Adrenal gland (tissue), 9 donors: ENCODE measurements at regions not wholly inside any gene's neighbourhood (a gene's known extent, or its start where the extent isn't known, plus 50 kb on each side); places are given as distances from the start of the nearest gene placed in this dataset.

ENCODE experiments used
- DNase-seq, 7 donors: peaks; one replicate each; pipeline ENCODE4 v3.0.0-alpha.2; 2019 to 2020
- H3K27ac ChIP-seq, 5 donors: fragments of 200-600 bp; sonication (generic) in 4 of 5; 1 replicate in 3 of 5; 2 replicates in 2 of 5; pipeline versions ENCODE4 v1.5.1 to v1.8.0; 2016 to 2020; ENCODE audit warnings: mild to moderate bottlenecking in 1 of 5
- H3K27me3 ChIP-seq: fragments of 200-600 bp; 2 replicates; pipeline ENCODE4 v1.8.0; 2021
- H3K36me3 ChIP-seq, 2 donors: fragments of 200-600 bp; replicated peaks in 1 of 2; 1 replicate in 1 of 2; 2 replicates in 1 of 2; pipeline versions ENCODE4 v1.5.1 to v1.8.0; 2018 to 2022
- H3K4me1 ChIP-seq, 2 donors: fragments of 200-600 bp; replicated peaks in 1 of 2; 1 replicate in 1 of 2; 2 replicates in 1 of 2; pipeline versions ENCODE4 v1.5.1 to v1.8.0; 2018 to 2021
- H3K4me3 ChIP-seq, 4 donors: fragments of 200-600 bp; sonication (generic) in 3 of 4; one replicate each; pipeline ENCODE4 v1.5.1; 2016 to 2018
- H3K9me3 ChIP-seq, 3 donors: fragments of 200-600 bp; sonication (generic) in 1 of 3; replicated peaks in 1 of 3; 1 replicate in 2 of 3; 2 replicates in 1 of 3; pipeline versions ENCODE4 v1.5.1 to v1.8.0; 2016 to 2021
- POLR2A ChIP-seq, 2 donors: fragments of 450-650 bp; IDR thresholded peaks; one replicate each; pipeline ENCODE4 v1.6.1; 2017; ENCODE audit warnings: antibody characterized with exemption in 2 of 2, mild to moderate bottlenecking in 2 of 2, moderate library complexity in 1 of 2
- WGBS, 4 donors: extraction: QIAGEN DNeasy Blood & Tissue Kit in 2 of 4; methylation state at CpG; one replicate each; pipeline versions ENCODE4 v1.1.5 to v1.1.7; 2013 to 2017; 5-methylcytosine and 5-hydroxymethylcytosine counted together
- intact Hi-C, 2 donors: fragments of 100-400 bp; cut with DNase I; formaldehyde crosslinking; loops; one replicate each; pipeline versions ENCODE4 v1.14.1 to v1.15.0; 2022 to 2023
- TF ChIP-seq, protein P1 (sequence below), 6 experiments: fragments of 450-650 bp in 4 of 6; fragments of 200-600 bp in 2 of 6; sonication (generic) in 1 of 6; IDR thresholded peaks; 1 replicate in 5 of 6; 2 replicates in 1 of 6; pipeline versions ENCODE4 v1.5.1 to v1.8.0; 2016 to 2021; ENCODE audit warnings: antibody characterized with exemption in 6 of 6, mild to moderate bottlenecking in 2 of 6, moderate library complexity in 1 of 6
- donor health status: healthy with polysubstance abuse.
- donor health status: Bipolar disorder and iron deficiency.
- donor health status: DM: yes; HTN: yes; CAD: no.
- donor health status: DM: no; HTN: no; CAD: no.
- donor health status: DM: no; HTN: no; CAD: no.

DNA sequence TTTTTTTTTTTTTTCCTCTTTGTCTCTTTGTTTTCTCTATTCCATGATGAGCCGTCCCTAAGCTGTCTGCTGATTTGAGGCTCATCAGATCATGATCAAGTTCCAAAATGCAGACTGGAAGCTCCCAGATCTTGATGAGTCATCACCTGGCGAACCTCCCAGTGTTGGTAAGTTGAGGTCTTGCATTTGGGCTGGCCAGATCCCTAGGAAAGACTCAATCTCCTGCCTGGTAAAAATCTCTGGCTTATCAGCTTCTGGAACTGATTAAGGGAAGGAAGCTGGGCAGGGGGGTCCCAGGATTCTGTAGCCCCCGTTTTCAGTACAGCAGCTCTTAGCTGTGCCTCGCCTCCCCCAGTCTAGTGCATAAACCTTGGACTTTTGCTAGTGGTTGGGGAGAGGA lies 69.0 kb downstream of the TSPAN17 start:
- Histone ChIP-seq H3K36me3 (no peaks in the 10 kb centered on the region), H3K4me3 (no peak overlapping the region), H3K27ac (no peak overlapping the region), H3K27me3 (no peaks in the 10 kb centered on the region), H3K4me1 (no peaks in the 10 kb centered on the region), H3K9me3 (no peaks in the 10 kb centered on the region)
- peak; percentile 69 to 91 (median 83) for DNase-seq
- intact Hi-C loops, result no loop called here
- 29 to 39% (median 37%) methylated on average over 4 of the region's 4 CpGs for WGBS, 4 donors
- TF ChIP-seq, protein P1, sequence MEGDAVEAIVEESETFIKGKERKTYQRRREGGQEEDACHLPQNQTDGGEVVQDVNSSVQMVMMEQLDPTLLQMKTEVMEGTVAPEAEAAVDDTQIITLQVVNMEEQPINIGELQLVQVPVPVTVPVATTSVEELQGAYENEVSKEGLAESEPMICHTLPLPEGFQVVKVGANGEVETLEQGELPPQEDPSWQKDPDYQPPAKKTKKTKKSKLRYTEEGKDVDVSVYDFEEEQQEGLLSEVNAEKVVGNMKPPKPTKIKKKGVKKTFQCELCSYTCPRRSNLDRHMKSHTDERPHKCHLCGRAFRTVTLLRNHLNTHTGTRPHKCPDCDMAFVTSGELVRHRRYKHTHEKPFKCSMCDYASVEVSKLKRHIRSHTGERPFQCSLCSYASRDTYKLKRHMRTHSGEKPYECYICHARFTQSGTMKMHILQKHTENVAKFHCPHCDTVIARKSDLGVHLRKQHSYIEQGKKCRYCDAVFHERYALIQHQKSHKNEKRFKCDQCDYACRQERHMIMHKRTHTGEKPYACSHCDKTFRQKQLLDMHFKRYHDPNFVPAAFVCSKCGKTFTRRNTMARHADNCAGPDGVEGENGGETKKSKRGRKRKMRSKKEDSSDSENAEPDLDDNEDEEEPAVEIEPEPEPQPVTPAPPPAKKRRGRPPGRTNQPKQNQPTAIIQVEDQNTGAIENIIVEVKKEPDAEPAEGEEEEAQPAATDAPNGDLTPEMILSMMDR (IDR thresholded peaks at IDR 0.05), result no peak
- no peak for TF ChIP-seq POLR2A (IDR thresholded peaks at IDR 0.05)

DNA sequence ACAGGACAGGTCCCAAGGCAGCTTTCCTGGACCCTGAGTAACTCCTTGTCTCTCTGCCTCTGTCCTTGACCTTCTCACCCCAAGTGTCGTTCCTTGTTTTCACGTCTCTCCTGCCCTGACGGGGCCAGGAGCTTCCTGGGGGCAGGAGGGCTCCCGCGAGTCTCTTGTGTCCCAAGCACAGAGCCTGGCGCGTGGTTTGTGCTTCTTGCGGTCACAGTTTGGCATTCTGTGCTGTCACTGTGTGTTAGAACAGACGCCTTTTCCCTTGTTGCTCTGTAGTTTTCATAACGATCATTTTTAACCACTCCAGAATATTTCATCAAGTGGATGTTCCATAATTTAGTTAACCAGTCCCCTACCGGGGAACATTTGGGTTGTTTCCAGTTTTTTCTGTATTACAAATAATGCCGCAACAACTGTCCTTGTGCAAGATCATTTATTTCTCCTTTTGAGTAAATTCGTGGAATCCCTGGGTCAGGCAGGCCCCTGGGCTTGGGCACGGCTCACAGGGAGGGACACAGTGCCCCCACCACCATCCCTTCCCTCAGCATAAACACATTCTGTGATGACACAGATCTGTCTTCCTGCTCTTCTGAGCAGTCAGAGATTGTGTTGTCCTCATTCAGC lies 71.9 kb downstream of the TSPAN17 start:
- peak in 2 of 7 donors; percentile 27 to 65 for DNase-seq
- TF ChIP-seq POLR2A (IDR thresholded peaks at IDR 0.05), result no peak
- TF ChIP-seq, protein P1 (IDR thresholded peaks at IDR 0.05), result no peak
- peak overlapping the region in 1 of 5 donors; percentile 32 for H3K27ac ChIP-seq
- no peaks in the 10 kb centered on the region for H3K36me3 ChIP-seq
- no peaks in the 10 kb centered on the region for H3K9me3 ChIP-seq
- H3K4me1 ChIP-seq, result no peaks in the 10 kb centered on the region
- no peak overlapping the region for H3K4me3 ChIP-seq
- no peaks in the 10 kb centered on the region for H3K27me3 ChIP-seq
- WGBS, 4 donors, result 35 to 41% (median 36%) methylated on average over 14 of the region's 14 CpGs
- intact Hi-C loops, result no loop called here

DNA sequence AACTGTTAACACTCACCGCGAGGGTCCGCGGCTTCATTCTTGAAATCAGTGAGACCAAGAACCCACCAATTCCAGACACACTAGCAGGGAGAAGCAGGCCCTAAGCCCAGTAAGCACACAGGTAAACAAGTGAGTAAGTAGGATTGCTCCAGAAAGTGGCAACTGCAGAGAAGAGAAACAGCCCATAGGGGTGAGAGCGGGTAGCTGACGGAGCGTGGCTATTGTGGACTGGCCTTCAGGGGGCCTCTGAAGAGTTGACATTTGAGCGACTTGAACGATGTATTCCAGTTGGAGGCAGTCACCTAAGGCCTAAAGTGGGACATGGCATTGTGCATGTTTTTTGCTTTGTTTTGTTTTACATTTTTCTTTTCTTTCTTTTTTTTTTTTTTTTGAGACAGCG lies 74.2 kb downstream of the TSPAN17 start:
- Histone ChIP-seq H3K9me3 (no peaks in the 10 kb centered on the region), H3K27ac (no peak overlapping the region), H3K4me3 (no peak overlapping the region), H3K27me3 (peaks cover 5% of the 10 kb centered on the region), H3K36me3 (no peaks in the 10 kb centered on the region), H3K4me1 (no peaks in the 10 kb centered on the region)
- WGBS, 4 donors, result 83 to 90% (median 88%) methylated on average over 10 of the region's 10 CpGs
- TF ChIP-seq POLR2A (IDR thresholded peaks at IDR 0.05), result no peak
- TF ChIP-seq, protein P1 (IDR thresholded peaks at IDR 0.05), result no peak
- no peak for DNase-seq
- intact Hi-C loops, result no loop called here

DNA sequence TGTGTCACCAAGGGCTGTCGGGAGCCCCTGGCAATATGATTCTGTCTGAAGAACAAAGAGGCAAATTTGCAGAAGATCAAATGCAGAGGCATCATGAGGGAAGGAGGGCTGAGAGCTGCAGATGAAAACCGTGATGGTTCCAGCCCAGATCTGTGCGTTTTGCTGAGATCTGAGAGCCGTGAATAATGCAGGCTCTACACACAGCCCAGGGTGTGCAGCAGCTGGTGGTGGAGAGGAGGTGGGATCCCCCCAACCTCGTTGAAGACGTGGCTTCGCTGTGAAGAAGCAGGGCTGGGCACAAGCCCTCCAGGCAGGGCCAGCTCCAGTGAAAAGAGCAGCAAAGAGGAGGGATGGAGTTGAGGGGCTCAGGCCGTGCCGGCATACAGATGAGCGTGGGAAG lies 75.5 kb downstream of the TSPAN17 start:
- intact Hi-C loops, result no loop called here
- TF ChIP-seq, protein P1 (IDR thresholded peaks at IDR 0.05), result no peak
- no peak for TF ChIP-seq POLR2A (IDR thresholded peaks at IDR 0.05)
- no peak overlapping the region for H3K4me3 ChIP-seq
- H3K4me1 ChIP-seq, result no peaks in the 10 kb centered on the region
- no peaks in the 10 kb centered on the region for H3K36me3 ChIP-seq
- H3K9me3 ChIP-seq, result no peaks in the 10 kb centered on the region
- no peak for DNase-seq
- H3K27me3 ChIP-seq, result peaks cover 6% of the 10 kb centered on the region
- H3K27ac ChIP-seq, result no peak overlapping the region
- WGBS, 4 donors, result 49 to 66% (median 56%) methylated on average over 7 to 10 of the region's 10 CpGs
